HCT116 (cell line): ENCODE measurements at regions not wholly inside any gene's neighbourhood (a gene's known extent, or its start where the extent isn't known, plus 50 kb on each side); places are given as distances from the start of the nearest gene placed in this dataset.

ENCODE experiments used
- EZH2 ChIP-seq: fragments of 200-600 bp; sonication (generic); IDR thresholded peaks from 2 replicates; pipeline ENCODE4 v1.6.1; 2017; ENCODE audit warnings: antibody characterized with exemption, mixed run types
- EZH2phosphoT487 ChIP-seq: fragments of 200-600 bp; IDR thresholded peaks from 2 replicates; pipeline ENCODE4 v1.6.1; 2018; ENCODE audit warnings: antibody characterized with exemption, borderline replicate concordance
- MAX ChIP-seq: IDR thresholded peaks from 2 replicates; pipeline ENCODE4 v1.6.1; 2012
- POLR2A ChIP-seq: IDR thresholded peaks from 2 replicates; pipeline ENCODE4 v1.7.0; 2011; ENCODE audit warnings: borderline replicate concordance; ENCODE audit not compliant: insufficient read depth, insufficient read length; ENCODE audit errors: extremely low read depth
- POLR2AphosphoS5 ChIP-seq: IDR thresholded peaks from 2 replicates; pipeline ENCODE4 v1.6.1; 2011; ENCODE audit warnings: mild to moderate bottlenecking, low read depth, low read length, moderate library complexity
- SRF ChIP-seq: IDR thresholded peaks from 2 replicates; pipeline ENCODE4 v1.6.1; 2012; ENCODE audit warnings: low read depth
- ZFX ChIP-seq: fragments of 450-650 bp; IDR thresholded peaks from 2 replicates; pipeline ENCODE4 v1.6.1; 2017
- TF ChIP-seq, protein P1 (sequence below), 3 experiments: fragments of 200-600 bp in 1 of 3; sonication (generic) in 1 of 3; IDR thresholded peaks in 2 of 3; conservative IDR thresholded peaks in 1 of 3; 2 replicates each; pipeline ENCODE4 v1.5.1; 2012 to 2017; ENCODE audit warnings: low read depth in 2 of 3, low read length in 2 of 3, antibody characterized with exemption in 1 of 3, borderline replicate concordance in 1 of 3, control low read depth in 1 of 3, mild to moderate bottlenecking in 1 of 3, mixed read lengths in 1 of 3, mixed run types in 1 of 3, moderate library complexity in 1 of 3; ENCODE audit not compliant: insufficient read depth in 1 of 3
- TF ChIP-seq, protein P2 (sequence below): IDR thresholded peaks from 2 replicates; pipeline ENCODE4 v1.6.1; 2012

- TF ChIP-seq, protein P1, sequence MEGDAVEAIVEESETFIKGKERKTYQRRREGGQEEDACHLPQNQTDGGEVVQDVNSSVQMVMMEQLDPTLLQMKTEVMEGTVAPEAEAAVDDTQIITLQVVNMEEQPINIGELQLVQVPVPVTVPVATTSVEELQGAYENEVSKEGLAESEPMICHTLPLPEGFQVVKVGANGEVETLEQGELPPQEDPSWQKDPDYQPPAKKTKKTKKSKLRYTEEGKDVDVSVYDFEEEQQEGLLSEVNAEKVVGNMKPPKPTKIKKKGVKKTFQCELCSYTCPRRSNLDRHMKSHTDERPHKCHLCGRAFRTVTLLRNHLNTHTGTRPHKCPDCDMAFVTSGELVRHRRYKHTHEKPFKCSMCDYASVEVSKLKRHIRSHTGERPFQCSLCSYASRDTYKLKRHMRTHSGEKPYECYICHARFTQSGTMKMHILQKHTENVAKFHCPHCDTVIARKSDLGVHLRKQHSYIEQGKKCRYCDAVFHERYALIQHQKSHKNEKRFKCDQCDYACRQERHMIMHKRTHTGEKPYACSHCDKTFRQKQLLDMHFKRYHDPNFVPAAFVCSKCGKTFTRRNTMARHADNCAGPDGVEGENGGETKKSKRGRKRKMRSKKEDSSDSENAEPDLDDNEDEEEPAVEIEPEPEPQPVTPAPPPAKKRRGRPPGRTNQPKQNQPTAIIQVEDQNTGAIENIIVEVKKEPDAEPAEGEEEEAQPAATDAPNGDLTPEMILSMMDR (IDR thresholded peaks at IDR 0.05 in 2 of 3, conservative IDR thresholded peaks at IDR 0.05 in 1 of 3; ENCODE audit: borderline replicate concordance in 1 of 3, insufficient read depth in 1 of 3, low read depth in 2 of 3, low read length in 2 of 3), result no peak
- TF ChIP-seq MAX (no peak), POLR2AphosphoS5 (no peak), ZFX (no peak), EZH2 (no peak), POLR2A (no peak), EZH2phosphoT487 (no peak), SRF (no peak)
- TF ChIP-seq, protein P2, sequence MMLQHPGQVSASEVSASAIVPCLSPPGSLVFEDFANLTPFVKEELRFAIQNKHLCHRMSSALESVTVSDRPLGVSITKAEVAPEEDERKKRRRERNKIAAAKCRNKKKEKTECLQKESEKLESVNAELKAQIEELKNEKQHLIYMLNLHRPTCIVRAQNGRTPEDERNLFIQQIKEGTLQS, result no peak
These were observed 346.5 kb downstream of the TYW1 start for GRCh38 chr7:67343114-67343513.
